ENCODE measurements at regions not wholly inside any gene's neighbourhood (a gene's known extent, or its start where the extent isn't known, plus 50 kb on each side); places are given as distances from the start of the nearest gene placed in this dataset.

DNA sequence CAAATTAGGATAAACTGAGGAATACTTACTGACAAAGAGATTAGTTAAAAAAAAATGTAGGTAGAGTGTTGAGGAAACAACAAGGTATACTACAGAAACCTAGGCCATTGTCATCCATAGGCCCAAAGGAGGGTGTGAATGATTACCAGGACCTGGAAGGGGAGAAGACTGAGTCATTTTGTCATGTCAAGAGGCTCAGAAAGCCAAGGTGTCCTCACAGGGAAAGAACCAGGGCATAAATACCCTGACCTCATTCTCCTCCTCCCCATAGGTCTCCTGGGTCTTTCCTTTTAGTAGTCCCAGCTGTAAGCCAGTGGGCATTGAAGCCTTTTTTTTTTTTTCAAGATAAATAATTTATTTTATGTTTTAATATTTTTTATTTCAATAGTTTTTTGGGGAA, 582.1 kb upstream of the JAG1 start:
- Histone ChIP-seq H3K36me3 (replicated peaks in 1 of 2; ENCODE audit: control insufficient read depth in 1 of 2, insufficient read depth in 2 of 2, low read length in 2 of 2) (no peaks in the 10 kb centered on the region), H3K27me3 (ENCODE audit: control insufficient read depth in 1 of 2, insufficient read depth in 2 of 2, low read length in 2 of 2) (no peaks in the 10 kb centered on the region), H3K9ac (ENCODE audit: insufficient read depth, low read depth, low read length) (no peak overlapping the region), H3K4me3 (replicated peaks in 1 of 3; ENCODE audit: insufficient read depth in 1 of 3, low read depth in 2 of 3, low read length in 3 of 3) (no peak overlapping the region), H3K27ac (ENCODE audit: extremely low read length, insufficient read depth, low read length) (no peak overlapping the region), H3K4me2 (ENCODE audit: low read depth, low read length) (no peak overlapping the region), H3K4me1 (ENCODE audit: insufficient read depth, low read length) (no peaks in the 10 kb centered on the region), H4K20me1 (ENCODE audit: insufficient read depth, low read length) (no peaks in the 10 kb centered on the region), H3K9me3 (ENCODE audit: low read length) (peaks cover 10% of the 10 kb centered on the region), H2AFZ (ENCODE audit: low read length) (no peak overlapping the region), H3K79me2 (ENCODE audit: insufficient read depth, low read length) (no peaks in the 10 kb centered on the region)
- intact Hi-C loops (cut with micrococcal nuclease; ENCODE audit: unreplicated experiment) (no loop called here), in situ Hi-C loops (cut with HindIII; ENCODE audit: extremely low pct_ligation_motif_present, low pct_unique_long_range_greater_than_20kb) (no loop called here)
- ChIA-PET POLR2A (no interaction called here), CTCF (ENCODE audit: low intra/inter-chr PET ratio, low total read pairs) (no interaction called here)
- no peak for DNase-seq (ENCODE audit: low spot score)
- FAIRE-seq: no peak
- ATAC-seq: no peak
- TF ChIP-seq ZNF589 (CRISPR knock-in tag; conservative IDR thresholded peaks at IDR 0.05): no peak
- no peak for TF ChIP-seq EED (CRISPR knock-in tag; IDR thresholded peaks at IDR 0.05)
- no peak for TF ChIP-seq SMAD1 (CRISPR knock-in tag; IDR thresholded peaks at IDR 0.05; ENCODE audit: borderline replicate concordance, low read depth)
- TF ChIP-seq PHF8 (CRISPR knock-in tag; IDR thresholded peaks at IDR 0.05): no peak
- no peak for TF ChIP-seq MIER3 (CRISPR knock-in tag; IDR thresholded peaks at IDR 0.05; ENCODE audit: borderline replicate concordance)
- TF ChIP-seq KLF9 (CRISPR knock-in tag; IDR thresholded peaks at IDR 0.05; ENCODE audit: low read depth): no peak
- TF ChIP-seq ZNF224 (CRISPR knock-in tag; IDR thresholded peaks at IDR 0.05): no peak
- TF ChIP-seq SCMH1 (CRISPR knock-in tag; IDR thresholded peaks at IDR 0.05; ENCODE audit: borderline replicate concordance): no peak
- TF ChIP-seq DNMT1 (CRISPR knock-in tag; IDR thresholded peaks at IDR 0.05): no peak
- no peak for TF ChIP-seq TEAD2 (CRISPR knock-in tag; IDR thresholded peaks at IDR 0.05)
- no peak for TF ChIP-seq JUN (CRISPR knock-in tag; IDR thresholded peaks at IDR 0.05)
- no peak for TF ChIP-seq ARNT (IDR thresholded peaks at IDR 0.05)
- TF ChIP-seq, protein P1, sequence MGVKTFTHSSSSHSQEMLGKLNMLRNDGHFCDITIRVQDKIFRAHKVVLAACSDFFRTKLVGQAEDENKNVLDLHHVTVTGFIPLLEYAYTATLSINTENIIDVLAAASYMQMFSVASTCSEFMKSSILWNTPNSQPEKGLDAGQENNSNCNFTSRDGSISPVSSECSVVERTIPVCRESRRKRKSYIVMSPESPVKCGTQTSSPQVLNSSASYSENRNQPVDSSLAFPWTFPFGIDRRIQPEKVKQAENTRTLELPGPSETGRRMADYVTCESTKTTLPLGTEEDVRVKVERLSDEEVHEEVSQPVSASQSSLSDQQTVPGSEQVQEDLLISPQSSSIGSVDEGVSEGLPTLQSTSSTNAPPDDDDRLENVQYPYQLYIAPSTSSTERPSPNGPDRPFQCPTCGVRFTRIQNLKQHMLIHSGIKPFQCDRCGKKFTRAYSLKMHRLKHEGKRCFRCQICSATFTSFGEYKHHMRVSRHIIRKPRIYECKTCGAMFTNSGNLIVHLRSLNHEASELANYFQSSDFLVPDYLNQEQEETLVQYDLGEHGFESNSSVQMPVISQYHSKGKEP (CRISPR knock-in tag; IDR thresholded peaks at IDR 0.05): no peak
- TF ChIP-seq, protein P2, sequence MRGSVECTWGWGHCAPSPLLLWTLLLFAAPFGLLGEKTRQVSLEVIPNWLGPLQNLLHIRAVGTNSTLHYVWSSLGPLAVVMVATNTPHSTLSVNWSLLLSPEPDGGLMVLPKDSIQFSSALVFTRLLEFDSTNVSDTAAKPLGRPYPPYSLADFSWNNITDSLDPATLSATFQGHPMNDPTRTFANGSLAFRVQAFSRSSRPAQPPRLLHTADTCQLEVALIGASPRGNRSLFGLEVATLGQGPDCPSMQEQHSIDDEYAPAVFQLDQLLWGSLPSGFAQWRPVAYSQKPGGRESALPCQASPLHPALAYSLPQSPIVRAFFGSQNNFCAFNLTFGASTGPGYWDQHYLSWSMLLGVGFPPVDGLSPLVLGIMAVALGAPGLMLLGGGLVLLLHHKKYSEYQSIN (CRISPR knock-in tag; IDR thresholded peaks at IDR 0.05; ENCODE audit: borderline replicate concordance): no peak
- TF ChIP-seq KLF15 (CRISPR knock-in tag; IDR thresholded peaks at IDR 0.05; ENCODE audit: borderline replicate concordance): no peak
- TF ChIP-seq WIZ (CRISPR knock-in tag; IDR thresholded peaks at IDR 0.05): no peak
- TF ChIP-seq ZNF253 (CRISPR knock-in tag; IDR thresholded peaks at IDR 0.05; ENCODE audit: borderline replicate concordance): no peak
- no TSS peak for BruUV-seq (replicated peaks)
